ENCODE measurements at regions not wholly inside any gene's neighbourhood (a gene's known extent, or its start where the extent isn't known, plus 50 kb on each side); places are given as distances from the start of the nearest gene placed in this dataset.

- peaks cover 2% of the 10 kb centered on the region for H3K27me3 Mint-ChIP-seq (ENCODE audit: low read depth)
- Histone ChIP-seq H3K9ac (ENCODE audit: extremely low read depth, insufficient read length, low read length) (no peak overlapping the region), H3K4me1 (ENCODE audit: insufficient read depth, low read length) (no peaks in the 10 kb centered on the region), H3K4me2 (ENCODE audit: insufficient read depth, insufficient read length, low read length) (no peak overlapping the region), H4K20me1 (ENCODE audit: control insufficient read depth, insufficient read depth, insufficient read length) (no peaks in the 10 kb centered on the region), H2BK20ac (ENCODE audit: low read depth, low read length, poor library complexity, severe bottlenecking) (no peak overlapping the region), H3K23me2 (ENCODE audit: insufficient read length, low read depth, low read length, poor library complexity, severe bottlenecking) (no peaks in the 10 kb centered on the region), H3K4ac (ENCODE audit: low read depth, low read length) (no peak overlapping the region), H4K8ac (replicated peaks; ENCODE audit: insufficient read length, low read depth, low read length) (no peak overlapping the region), H3K14ac (ENCODE audit: insufficient read depth, low read length) (no peak overlapping the region), H2AK5ac (ENCODE audit: insufficient read length, low read length) (no peak overlapping the region), H4K5ac (ENCODE audit: insufficient read length, low read depth, low read length) (no peak overlapping the region), H3K18ac (ENCODE audit: insufficient read length, low read depth, low read length) (no peak overlapping the region), H3K23ac (ENCODE audit: insufficient read length, low read depth, low read length) (no peak overlapping the region), H3K56ac (ENCODE audit: insufficient read length, low read depth, low read length) (no peak overlapping the region), H2BK12ac (ENCODE audit: insufficient read length, low read depth, low read length) (no peak overlapping the region), H3K79me1 (ENCODE audit: insufficient read depth, low read depth, low read length, poor library complexity, severe bottlenecking) (no peaks in the 10 kb centered on the region), H2BK15ac (ENCODE audit: low read depth, low read length) (no peak overlapping the region), H4K91ac (ENCODE audit: insufficient read length, low read depth, low read length) (no peak overlapping the region), H2BK120ac (ENCODE audit: low read depth, low read length, poor library complexity, severe bottlenecking) (no peak overlapping the region), H3K27me3 (ENCODE audit: insufficient read depth, low read length) (no peaks in the 10 kb centered on the region), H2AFZ (ENCODE audit: low read length) (no peak overlapping the region), H3K9me3 (ENCODE audit: control insufficient read depth, low read depth, low read length) (no peaks in the 10 kb centered on the region), H3K79me2 (ENCODE audit: insufficient read depth, low read length) (no peaks in the 10 kb centered on the region), H2BK5ac (ENCODE audit: insufficient read length, low read length) (no peak overlapping the region), H3K27ac (ENCODE audit: insufficient read length, low read depth, low read length) (no peak overlapping the region), H3T11ph (ENCODE audit: low read length) (no peak overlapping the region)
- no peak overlapping the region for H3K27ac Mint-ChIP-seq
- DNase-seq, result no peak
- no peak overlapping the region for H3K4me3 Mint-ChIP-seq
- no peaks in the 10 kb centered on the region; a peak in 1 of 7 replicates for H3K36me3 Mint-ChIP-seq (ENCODE audit: insufficient read depth in 1 of 3, low read depth in 3 of 3)
- no peak for TF ChIP-seq CTCF (conservative IDR thresholded peaks at IDR 0.05)
- no peaks in the 10 kb centered on the region for H3K9me3 Mint-ChIP-seq
- WGBS (ENCODE audit: extremely low coverage, insufficient read length, low lambda C conversion rate), result no CpG with 5 or more reads among the region's 4 CpGs
- H3K4me1 Mint-ChIP-seq, result peaks cover 4 to 5% of the 10 kb centered on the region in 2 experiments; a peak in 2 of 4 replicates
These were observed 99.6 kb downstream of the FAM43A start for GRCh38 chr3:194785315-194785714.
